Activated CD8-positive, alpha-beta memory T cell treated with anti-CD3 and anti-CD28 coated beads for 36 hours (primary cell): ENCODE measurements at regions not wholly inside any gene's neighbourhood (a gene's known extent, or its start where the extent isn't known, plus 50 kb on each side); places are given as distances from the start of the nearest gene placed in this dataset.

Experiments used
- CTCF ChIA-PET: fragments of 350-600 bp; sonication (Branson Sonifier 250); formaldehyde crosslinking; loops from one replicate; lab custom pipeline; 2021; ENCODE audit warnings: antibody characterized with exemption; lab: Charles Lee
- POLR2A ChIA-PET: fragments of 350-600 bp; sonication (Branson Sonifier 250); formaldehyde crosslinking; loops from one replicate; lab custom pipeline; 2021; ENCODE audit warnings: antibody characterized with exemption; lab: Charles Lee

DNA sequence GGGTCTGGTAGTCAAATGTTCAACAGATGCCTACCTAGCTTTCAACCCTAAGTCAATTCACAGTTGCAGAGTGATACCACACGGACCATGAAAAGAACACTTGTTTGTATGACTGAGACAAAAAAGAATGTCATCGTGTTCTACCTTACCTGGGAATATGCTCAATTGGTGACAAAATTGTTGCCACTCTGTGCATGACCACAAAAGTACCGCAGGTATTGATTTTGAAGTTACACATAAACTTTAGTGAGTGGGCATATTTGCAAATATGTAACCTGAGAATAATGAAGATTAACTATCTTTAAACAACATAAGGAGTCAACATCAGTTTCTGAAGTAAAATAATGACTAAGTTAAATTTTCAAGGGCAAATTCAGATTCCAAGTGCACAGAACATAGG, 53.4 kb upstream of the SNRPN start:
- CTCF ChIA-PET, result no interaction called here
- POLR2A ChIA-PET, result no interaction called here
